Esophagus mucosa (tissue), 1 donor: ENCODE measurements at regions not wholly inside any gene's neighbourhood (a gene's known extent, or its start where the extent isn't known, plus 50 kb on each side); places are given as distances from the start of the nearest gene placed in this dataset.

Source experiments
- ATAC-seq: fragments of 200-7000 bp; cut with Tn5 transposase; one replicate; pipeline ENCODE4 v1.9.1; 2020
- donor health status: DM: yes; HTN: yes; CAD: no.

- ATAC-seq: no peak
These were observed 351.0 kb downstream of the ANKRD7 start for GRCh38 chr7:118575393-118575948.

GRCh38 chr7:118580743-118581382 is 356.4 kb downstream of the ANKRD7 start:
- ATAC-seq: no peak

GRCh38 chr7:118583641-118584040 is 359.1 kb downstream of the ANKRD7 start:
- ATAC-seq: no peak

GRCh38 chr7:118586248-118586647 is 361.7 kb downstream of the ANKRD7 start:
- ATAC-seq: no peak

GRCh38 chr7:118590107-118590506 is 365.6 kb downstream of the ANKRD7 start:
- no peak for ATAC-seq

- ATAC-seq: no peak
These were observed 377.6 kb downstream of the ANKRD7 start for GRCh38 chr7:118602090-118602489.

GRCh38 chr7:118606602-118607001 is 382.1 kb downstream of the ANKRD7 start:
- no peak for ATAC-seq

GRCh38 chr7:118609207-118609606 is 384.7 kb downstream of the ANKRD7 start:
- no peak for ATAC-seq

GRCh38 chr7:118615681-118616080 is 391.2 kb downstream of the ANKRD7 start:
- ATAC-seq: no peak

GRCh38 chr7:118621810-118622360 is 397.4 kb downstream of the ANKRD7 start:
- ATAC-seq: no peak

GRCh38 chr7:118626739-118627138 is 402.2 kb downstream of the ANKRD7 start:
- ATAC-seq: no peak

- no peak for ATAC-seq
These were observed 403.0 kb downstream of the ANKRD7 start for GRCh38 chr7:118627467-118627866.

- no peak for ATAC-seq
These were observed 405.5 kb downstream of the ANKRD7 start for GRCh38 chr7:118629898-118630438.

GRCh38 chr7:118642396-118642795 is 417.9 kb downstream of the ANKRD7 start:
- ATAC-seq: no peak

GRCh38 chr7:118644346-118644745 is 419.8 kb downstream of the ANKRD7 start:
- ATAC-seq: no peak

- ATAC-seq: no peak
These were observed 423.5 kb downstream of the ANKRD7 start for GRCh38 chr7:118648002-118648401.

GRCh38 chr7:118657391-118658005 is 433.0 kb downstream of the ANKRD7 start:
- ATAC-seq: no peak

- no peak for ATAC-seq
These were observed 437.8 kb downstream of the ANKRD7 start for GRCh38 chr7:118662266-118662665.

GRCh38 chr7:118664498-118664897 is 440.0 kb downstream of the ANKRD7 start:
- ATAC-seq: no peak

GRCh38 chr7:118671149-118671548 is 446.6 kb downstream of the ANKRD7 start:
- ATAC-seq: no peak

- ATAC-seq: no peak
These were observed 460.3 kb downstream of the ANKRD7 start for GRCh38 chr7:118684796-118685195.

- ATAC-seq: no peak
These were observed 464.9 kb downstream of the ANKRD7 start for GRCh38 chr7:118689403-118689802.

- ATAC-seq: no peak
These were observed 472.4 kb downstream of the ANKRD7 start for GRCh38 chr7:118696879-118697278.

- ATAC-seq: no peak
These were observed 474.7 kb downstream of the ANKRD7 start for GRCh38 chr7:118699222-118699621.
